B cell (primary cell): ENCODE measurements at regions not wholly inside any gene's neighbourhood (a gene's known extent, or its start where the extent isn't known, plus 50 kb on each side); places are given as distances from the start of the nearest gene placed in this dataset.

Experiments used
- CTCF ChIP-seq: fragments of 200-600 bp; IDR thresholded peaks from one replicate; pipeline ENCODE4 v1.8.0; 2022; ENCODE audit warnings: antibody characterized with exemption, mild to moderate bottlenecking
- EZH2 ChIP-seq: IDR thresholded peaks from 2 replicates; pipeline ENCODE4 v1.6.1; 2012; ENCODE audit warnings: borderline replicate concordance, low read depth, mild to moderate bottlenecking, moderate library complexity, low read length; ENCODE audit not compliant: insufficient read depth, poor library complexity, severe bottlenecking

- TF ChIP-seq CTCF (no peak), EZH2 (no peak)
Observed at GRCh38 chr5:27578279-27578678, 539.9 kb upstream of the CDH9 start.
